ENCODE measurements at regions not wholly inside any gene's neighbourhood (a gene's known extent, or its start where the extent isn't known, plus 50 kb on each side); places are given as distances from the start of the nearest gene placed in this dataset.

- no peak for DNase-seq
- Histone ChIP-seq H3K4me1 (peaks cover 9 to 11% of the 10 kb centered on the region in 2 donors), H3K4me3 (no peak overlapping the region), H3K36me3 (no peaks in the 10 kb centered on the region), H3K9me3 (no peaks in the 10 kb centered on the region), H3K27ac (no peak overlapping the region), H3K27me3 (no peaks in the 10 kb centered on the region)
- TF ChIP-seq CTCF (IDR thresholded peaks at IDR 0.05): no peak
- intact Hi-C loops (cut with DNase I): no loop called here
- ATAC-seq: no peak
Observed at GRCh38 chr15:35309886-35310285, 224.8 kb upstream of the NANOGP8 start.

- peaks cover 9 to 11% of the 10 kb centered on the region in 2 donors for H3K4me1 ChIP-seq
- no peaks in the 10 kb centered on the region for H3K36me3 ChIP-seq
- intact Hi-C loops (cut with DNase I): no loop called here
- no peaks in the 10 kb centered on the region for H3K9me3 ChIP-seq
- H3K4me3 ChIP-seq: no peak overlapping the region
- peak overlapping the region in 1 of 2 donors; percentile 60 for H3K27ac ChIP-seq
- TF ChIP-seq CTCF (IDR thresholded peaks at IDR 0.05): no peak
- peak in 2 of 4 donors; percentile 75 to 84 for DNase-seq
- ATAC-seq: peak; percentile 71
- H3K27me3 ChIP-seq: no peaks in the 10 kb centered on the region
Observed at GRCh38 chr15:35308802-35309201, 223.7 kb upstream of the NANOGP8 start.

- intact Hi-C loops (cut with DNase I): no loop called here
- H3K27me3 ChIP-seq: no peaks in the 10 kb centered on the region
- no peak for TF ChIP-seq CTCF (IDR thresholded peaks at IDR 0.05)
- no peaks in the 10 kb centered on the region for H3K36me3 ChIP-seq
- no peak for ATAC-seq
- no peak overlapping the region for H3K27ac ChIP-seq
- H3K9me3 ChIP-seq: no peaks in the 10 kb centered on the region
- no peak overlapping the region for H3K4me3 ChIP-seq
- peaks cover 9 to 11% of the 10 kb centered on the region in 2 donors for H3K4me1 ChIP-seq
- no peak for DNase-seq
Observed at GRCh38 chr15:35307676-35308075, 222.6 kb upstream of the NANOGP8 start.

GRCh38 chr15:35307026-35307425, 221.9 kb upstream of the NANOGP8 start:
- H3K36me3 ChIP-seq: no peaks in the 10 kb centered on the region
- intact Hi-C loops (cut with DNase I): no loop called here
- H3K4me3 ChIP-seq: no peak overlapping the region
- TF ChIP-seq CTCF (IDR thresholded peaks at IDR 0.05): no peak
- no peak for ATAC-seq
- H3K4me1 ChIP-seq: peaks cover 9 to 11% of the 10 kb centered on the region in 2 donors
- no peaks in the 10 kb centered on the region for H3K9me3 ChIP-seq
- H3K27me3 ChIP-seq: no peaks in the 10 kb centered on the region
- peak overlapping the region in 1 of 2 donors; percentile 48 for H3K27ac ChIP-seq
- no peak for DNase-seq

GRCh38 chr15:35306361-35306981, 221.4 kb upstream of the NANOGP8 start:
- Histone ChIP-seq H3K27me3 (no peaks in the 10 kb centered on the region), H3K9me3 (no peaks in the 10 kb centered on the region), H3K4me3 (no peak overlapping the region), H3K27ac (peak overlapping the region in 1 of 2 donors; percentile 48), H3K4me1 (peaks cover 9 to 11% of the 10 kb centered on the region in 2 donors), H3K36me3 (no peaks in the 10 kb centered on the region)
- TF ChIP-seq CTCF (IDR thresholded peaks at IDR 0.05): no peak
- intact Hi-C loops (cut with DNase I): no loop called here
- peak; percentile 43 for ATAC-seq
- DNase-seq: no peak

Measured in left lung (tissue), 4 donors.